GM04503 (cell line): ENCODE measurements at regions not wholly inside any gene's neighbourhood (a gene's known extent, or its start where the extent isn't known, plus 50 kb on each side); places are given as distances from the start of the nearest gene placed in this dataset.
"Not testable (repeated sequence)": the region's sequence is repeated elsewhere in the genome, so short reads cannot be mapped to it uniquely, and the experiment has no call there.

Source experiments
- DNase-seq: peaks from one replicate; pipeline ENCODE4 v3.0.0-alpha.2; 2012; ENCODE audit warnings: low read depth

- no peak for DNase-seq
These were observed 331.3 kb upstream of the MEIS1 start for GRCh38 chr2:66103581-66103980.

- DNase-seq: no peak
These were observed 333.7 kb upstream of the MEIS1 start for GRCh38 chr2:66101206-66101605.

GRCh38 chr2:66095820-66096345, 339.0 kb upstream of the MEIS1 start:
- no peak for DNase-seq

- DNase-seq: not testable (repeated sequence)
These were observed 340.2 kb upstream of the MEIS1 start for GRCh38 chr2:66094689-66095088.

- no peak for DNase-seq
These were observed 341.6 kb upstream of the MEIS1 start for GRCh38 chr2:66093371-66093770.

GRCh38 chr2:66084948-66085590, 349.9 kb upstream of the MEIS1 start:
- DNase-seq: no peak

- DNase-seq: no peak
These were observed 352.3 kb upstream of the MEIS1 start for GRCh38 chr2:66082581-66082980.

- DNase-seq: no peak
These were observed 354.8 kb upstream of the MEIS1 start for GRCh38 chr2:66080127-66080526.

GRCh38 chr2:66073172-66073571, 361.8 kb upstream of the MEIS1 start:
- no peak for DNase-seq

GRCh38 chr2:66070721-66071602, 364.0 kb upstream of the MEIS1 start:
- DNase-seq: no peak

- DNase-seq: no peak
These were observed 364.8 kb upstream of the MEIS1 start for GRCh38 chr2:66069937-66070720.

- no peak for DNase-seq
These were observed 368.9 kb upstream of the MEIS1 start for GRCh38 chr2:66066032-66066431.

- no peak for DNase-seq
These were observed 375.6 kb upstream of the MEIS1 start for GRCh38 chr2:66059332-66059731.

GRCh38 chr2:66058675-66059074, 376.2 kb upstream of the MEIS1 start:
- DNase-seq: no peak

GRCh38 chr2:66057844-66058243, 377.1 kb upstream of the MEIS1 start:
- no peak for DNase-seq

GRCh38 chr2:66050392-66050791, 384.5 kb upstream of the MEIS1 start:
- DNase-seq: no peak

- DNase-seq: no peak
These were observed 386.3 kb upstream of the MEIS1 start for GRCh38 chr2:66048667-66049066.

- no peak for DNase-seq
These were observed 392.8 kb upstream of the MEIS1 start for GRCh38 chr2:66041902-66042657.

- no peak for DNase-seq
These were observed 398.0 kb upstream of the MEIS1 start for GRCh38 chr2:66036948-66037347.

- DNase-seq: no peak
These were observed 400.5 kb upstream of the MEIS1 start for GRCh38 chr2:66034467-66034866.

- DNase-seq: no peak
These were observed 402.6 kb upstream of the MEIS1 start for GRCh38 chr2:66032226-66032775.
